Neuronal stem cell (in vitro differentiated cells): ENCODE measurements at regions not wholly inside any gene's neighbourhood (a gene's known extent, or its start where the extent isn't known, plus 50 kb on each side); places are given as distances from the start of the nearest gene placed in this dataset.

Experiments used
- DNase-seq: peaks from one replicate; pipeline ENCODE4 v3.0.0-alpha.2; 2013; ENCODE audit warnings: low spot score
- H2AFZ ChIP-seq: one replicate; pipeline ENCODE4 v1.6.1; 2013; ENCODE audit warnings: mild to moderate bottlenecking, low read length, inconsistent platforms
- H2AK5ac ChIP-seq: 2 replicates; pipeline ENCODE4 v1.6.1; 2013; ENCODE audit warnings: low read depth, mild to moderate bottlenecking, inconsistent platforms, low read length, moderate library complexity, mixed read lengths
- H2BK120ac ChIP-seq: 2 replicates; pipeline ENCODE4 v1.6.1; 2013; ENCODE audit warnings: low read depth, mild to moderate bottlenecking, inconsistent platforms, low read length, moderate library complexity, mixed read lengths
- H2BK12ac ChIP-seq: one replicate; pipeline ENCODE4 v1.6.1; 2013; ENCODE audit warnings: low read length, inconsistent platforms
- H2BK15ac ChIP-seq: 2 replicates; pipeline ENCODE4 v1.6.1; 2013; ENCODE audit warnings: mild to moderate bottlenecking, low read length, inconsistent platforms, mixed read lengths
- H2BK5ac ChIP-seq: one replicate; pipeline ENCODE4 v1.6.1; 2013; ENCODE audit warnings: inconsistent platforms, mild to moderate bottlenecking, low read length, moderate library complexity
- H3K14ac ChIP-seq: one replicate; pipeline ENCODE4 v1.6.1; 2013; ENCODE audit warnings: low read length, inconsistent platforms
- H3K18ac ChIP-seq: 2 replicates; pipeline ENCODE4 v1.6.1; 2013; ENCODE audit warnings: low read length, inconsistent platforms
- H3K23ac ChIP-seq: 2 replicates; pipeline ENCODE4 v1.6.1; 2013; ENCODE audit warnings: low read depth, mild to moderate bottlenecking, mixed read lengths, low read length, inconsistent platforms; ENCODE audit not compliant: poor library complexity
- H3K27ac ChIP-seq: replicated peaks from 3 replicates; pipeline ENCODE4 v1.5.1; 2013; ENCODE audit warnings: low read length, inconsistent platforms
- H3K27me3 ChIP-seq, 3 experiments: 2 replicates each; pipeline ENCODE4 v1.6.1; 2013; ENCODE audit warnings: low read length in 3 of 3, mild to moderate bottlenecking in 2 of 3, inconsistent platforms in 1 of 3, low read depth in 1 of 3, mixed read lengths in 1 of 3, moderate library complexity in 1 of 3; ENCODE audit not compliant: control insufficient read depth in 3 of 3, insufficient read depth in 3 of 3
- H3K36me3 ChIP-seq, 2 donors: replicated peaks in 1 of 2; 2 replicates each; pipeline ENCODE4 v1.6.1; 2013; ENCODE audit warnings: low read length in 2 of 2; ENCODE audit not compliant: control insufficient read depth in 2 of 2, insufficient read depth in 2 of 2
- H3K4ac ChIP-seq: 2 replicates; pipeline ENCODE4 v1.6.1; 2013; ENCODE audit warnings: inconsistent platforms, mild to moderate bottlenecking, low read length, moderate library complexity
- H3K4me1 ChIP-seq, 2 donors: 1 replicate in 1 of 2; 2 replicates in 1 of 2; pipeline ENCODE4 v1.6.1; 2013; ENCODE audit warnings: low read length in 2 of 2, low read depth in 1 of 2; ENCODE audit not compliant: control insufficient read depth in 2 of 2, insufficient read depth in 1 of 2
- H3K4me2 ChIP-seq: one replicate; pipeline ENCODE4 v1.6.1; 2013; ENCODE audit warnings: mild to moderate bottlenecking, low read length, inconsistent platforms; ENCODE audit not compliant: insufficient read depth, poor library complexity, severe bottlenecking
- H3K4me3 ChIP-seq, 2 donors: 2 replicates each; pipeline ENCODE4 v1.5.1; 2013; ENCODE audit warnings: low read length in 2 of 2, mild to moderate bottlenecking in 2 of 2, inconsistent platforms in 1 of 2, moderate library complexity in 1 of 2
- H3K79me1 ChIP-seq: one replicate; pipeline ENCODE4 v1.6.1; 2013; ENCODE audit warnings: low read depth, mild to moderate bottlenecking, inconsistent platforms, low read length, moderate library complexity
- H3K9ac ChIP-seq: one replicate; pipeline ENCODE4 v1.6.1; 2013; ENCODE audit warnings: mild to moderate bottlenecking, low read depth, low read length, inconsistent platforms; ENCODE audit not compliant: poor library complexity
- H3K9me3 ChIP-seq, 2 donors: replicated peaks in 1 of 2; 2 replicates each; pipeline versions ENCODE3 to v1.6.1; 2013; ENCODE audit warnings: low read length in 2 of 2, mild to moderate bottlenecking in 2 of 2, inconsistent platforms in 1 of 2, low read depth in 1 of 2, mixed read lengths in 1 of 2, moderate library complexity in 1 of 2; ENCODE audit not compliant: control insufficient read depth in 2 of 2, insufficient read depth in 1 of 2
- H4K8ac ChIP-seq: one replicate; pipeline ENCODE4 v1.6.1; 2013; ENCODE audit warnings: low read depth, mild to moderate bottlenecking, inconsistent platforms, low read length, moderate library complexity
- H4K91ac ChIP-seq: one replicate; pipeline ENCODE4 v1.6.1; 2013; ENCODE audit warnings: low read length, low read depth, mild to moderate bottlenecking, inconsistent platforms; ENCODE audit not compliant: poor library complexity
- WGBS, 2 donors: extraction: QIAGEN DNeasy Blood & Tissue Kit; methylation state at CpG; one replicate each; pipeline ENCODE4 v1.1.7; 2013; ENCODE audit warnings: missing lambda C conversion rate in 2 of 2, mixed read lengths in 1 of 2; ENCODE audit not compliant: insufficient read length in 2 of 2, insufficient replicate concordance in 1 of 2; ENCODE audit errors: extremely low coverage in 2 of 2; 5-methylcytosine and 5-hydroxymethylcytosine counted together

DNA sequence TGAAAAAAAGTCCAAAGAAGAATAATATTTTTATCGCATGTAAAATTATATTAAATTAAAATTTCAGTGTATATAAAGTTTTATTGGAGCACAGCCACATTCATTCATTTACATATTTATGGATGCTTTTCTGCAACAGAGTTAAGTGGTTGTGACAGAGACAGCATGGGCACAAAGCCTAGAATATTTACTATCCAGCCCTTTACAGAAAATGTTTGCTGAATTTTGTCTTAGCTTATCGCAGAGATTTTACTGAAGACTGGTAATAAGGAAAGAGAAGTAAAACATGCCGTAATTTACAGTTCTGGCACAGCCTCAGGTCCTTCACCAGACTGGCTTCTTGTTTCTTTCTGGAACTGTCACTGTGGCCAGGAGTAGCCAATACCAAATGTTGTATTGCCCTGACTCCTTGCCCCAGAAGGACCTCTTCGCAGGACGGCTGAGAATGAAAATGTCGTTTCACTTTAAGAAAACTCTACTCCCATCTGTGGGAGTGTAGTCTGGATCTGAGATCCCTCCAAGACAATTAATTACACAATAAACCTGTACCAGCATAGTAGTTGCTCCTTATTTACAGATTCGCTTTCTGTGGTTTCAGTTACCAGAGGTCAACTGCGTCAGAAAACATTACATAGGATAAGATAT is 94.9 kb upstream of the GOT2 start:
- no peak overlapping the region for H3K9ac ChIP-seq
- no peak overlapping the region for H2BK120ac ChIP-seq
- H3K14ac ChIP-seq, result no peak overlapping the region
- no peak overlapping the region for H3K4ac ChIP-seq
- no peaks in the 10 kb centered on the region for H3K79me1 ChIP-seq
- no peak overlapping the region for H4K8ac ChIP-seq
- H3K36me3 ChIP-seq, result no peaks in the 10 kb centered on the region
- no peak overlapping the region for H2BK12ac ChIP-seq
- no CpG with 5 or more reads among the region's 8 CpGs for WGBS, 2 donors
- H4K91ac ChIP-seq, result no peak overlapping the region
- no peak overlapping the region for H3K27ac ChIP-seq
- no peak overlapping the region for H3K23ac ChIP-seq
- no peak for DNase-seq
- no peak overlapping the region for H2AFZ ChIP-seq
- H3K4me1 ChIP-seq, result peaks cover 0 to 2% of the 10 kb centered on the region in 2 donors
- no peaks in the 10 kb centered on the region for H3K9me3 ChIP-seq
- H3K27me3 ChIP-seq, result no peaks in the 10 kb centered on the region
- no peak overlapping the region for H2AK5ac ChIP-seq
- no peak overlapping the region for H2BK15ac ChIP-seq
- no peak overlapping the region for H3K4me2 ChIP-seq
- no peak overlapping the region for H2BK5ac ChIP-seq
- H3K18ac ChIP-seq, result no peak overlapping the region
- no peak overlapping the region for H3K4me3 ChIP-seq

DNA sequence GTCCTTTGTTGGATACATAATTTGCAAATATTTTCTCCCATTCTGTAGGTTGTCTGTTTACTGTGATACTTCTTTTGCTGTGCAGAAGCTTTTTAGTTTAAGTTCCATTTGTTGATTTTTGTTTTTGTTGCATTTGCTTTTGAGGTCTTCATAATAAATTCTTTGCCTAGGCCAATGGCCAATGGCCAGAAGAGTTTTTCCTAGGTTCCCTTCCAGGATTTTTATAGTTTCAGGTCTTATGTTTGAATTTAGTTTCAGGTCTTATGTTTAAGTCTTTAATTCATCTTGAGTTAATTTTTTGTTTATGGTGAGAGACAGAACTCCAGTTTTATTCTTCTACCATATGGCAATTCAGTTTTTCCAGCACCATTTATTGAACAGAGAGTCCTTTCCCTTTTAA is 90.1 kb upstream of the GOT2 start:
- no peak overlapping the region for H2AK5ac ChIP-seq

DNA sequence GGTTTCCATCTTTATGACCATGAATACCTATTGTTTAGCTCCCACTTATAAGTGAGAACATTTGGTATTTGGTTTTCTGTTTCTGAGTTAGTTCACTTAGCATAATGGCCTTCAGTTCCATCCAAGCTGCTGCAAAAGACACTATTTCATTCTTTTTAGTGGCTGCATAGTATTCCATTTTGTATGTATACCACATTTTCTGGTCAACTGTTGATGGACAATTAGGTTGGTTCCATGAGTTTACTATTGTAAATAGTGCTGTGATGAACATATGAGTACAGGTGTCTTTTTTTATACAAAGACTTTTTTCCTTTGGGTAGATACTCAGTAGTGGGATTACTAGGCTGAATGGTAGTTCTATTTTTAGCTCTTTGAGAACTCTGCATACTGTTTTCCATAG is 87.8 kb upstream of the GOT2 start:
- no peak overlapping the region for H3K14ac ChIP-seq
- H3K4me3 ChIP-seq, result no peak overlapping the region
- no peak overlapping the region for H3K4ac ChIP-seq
- no peak overlapping the region for H3K4me2 ChIP-seq
- no peaks in the 10 kb centered on the region for H3K36me3 ChIP-seq
- H3K23ac ChIP-seq, result no peak overlapping the region
- H2AK5ac ChIP-seq, result no peak overlapping the region
- no peaks in the 10 kb centered on the region for H3K79me1 ChIP-seq
- no peaks in the 10 kb centered on the region for H3K9me3 ChIP-seq
- no peak overlapping the region for H2BK12ac ChIP-seq
- no peak overlapping the region for H2BK5ac ChIP-seq
- no peak overlapping the region for H4K8ac ChIP-seq
- H3K4me1 ChIP-seq, result no peaks in the 10 kb centered on the region
- no peak for DNase-seq
- no peak overlapping the region for H2BK15ac ChIP-seq
- H4K91ac ChIP-seq, result no peak overlapping the region
- H2BK120ac ChIP-seq, result no peak overlapping the region
- no peak overlapping the region for H2AFZ ChIP-seq
- H3K9ac ChIP-seq, result no peak overlapping the region
- no peak overlapping the region for H3K27ac ChIP-seq
- H3K27me3 ChIP-seq, result no peaks in the 10 kb centered on the region
- no peak overlapping the region for H3K18ac ChIP-seq

More for the DNA sequence above, 90.1 kb upstream of the GOT2 start:
- Histone ChIP-seq H2BK15ac (no peak overlapping the region), H2BK120ac (no peak overlapping the region), H4K8ac (no peak overlapping the region), H3K18ac (no peak overlapping the region), H3K4ac (no peak overlapping the region), H3K36me3 (no peaks in the 10 kb centered on the region), H3K4me3 (no peak overlapping the region), H3K14ac (no peak overlapping the region), H3K9me3 (no peaks in the 10 kb centered on the region), H3K4me1 (peaks cover 0 to 2% of the 10 kb centered on the region in 2 donors), H3K27ac (no peak overlapping the region), H3K27me3 (no peaks in the 10 kb centered on the region), H3K4me2 (no peak overlapping the region), H2BK12ac (no peak overlapping the region), H3K9ac (no peak overlapping the region), H2AFZ (no peak overlapping the region), H3K23ac (no peak overlapping the region), H4K91ac (no peak overlapping the region), H2BK5ac (no peak overlapping the region), H3K79me1 (no peaks in the 10 kb centered on the region)
- DNase-seq, result no peak

DNA sequence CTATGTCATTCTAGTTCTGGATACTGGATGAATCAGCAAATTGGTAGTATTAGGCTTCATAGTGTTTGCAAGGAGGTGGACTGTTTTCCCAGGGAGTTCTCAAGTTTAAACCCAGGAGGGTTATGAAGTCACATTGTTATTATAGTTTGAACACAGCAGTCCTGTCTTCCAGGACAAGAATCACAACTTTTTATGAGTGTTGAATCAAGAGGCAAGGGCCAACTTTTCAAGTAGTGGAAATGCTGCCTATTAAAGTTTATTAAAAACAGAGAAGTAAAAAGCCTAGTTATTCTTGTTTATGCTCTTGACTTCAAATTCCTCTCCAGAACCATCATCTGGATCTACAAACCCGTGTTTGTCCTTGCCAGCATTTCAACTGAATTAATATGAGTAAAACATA is 86.3 kb upstream of the GOT2 start:
- Histone ChIP-seq H3K27me3 (no peaks in the 10 kb centered on the region), H3K18ac (no peak overlapping the region), H2AK5ac (no peak overlapping the region), H2BK12ac (no peak overlapping the region), H3K4me3 (no peak overlapping the region), H3K9ac (no peak overlapping the region), H3K4me1 (no peaks in the 10 kb centered on the region), H4K91ac (no peak overlapping the region), H2BK15ac (no peak overlapping the region), H2BK120ac (no peak overlapping the region), H2AFZ (no peak overlapping the region), H3K4me2 (no peak overlapping the region), H3K9me3 (no peaks in the 10 kb centered on the region), H3K23ac (no peak overlapping the region), H4K8ac (no peak overlapping the region), H3K14ac (no peak overlapping the region), H3K36me3 (no peaks in the 10 kb centered on the region), H2BK5ac (no peak overlapping the region), H3K79me1 (no peaks in the 10 kb centered on the region), H3K4ac (no peak overlapping the region), H3K27ac (no peak overlapping the region)
- no CpG with 5 or more reads among the region's 1 CpG for WGBS, 2 donors
- DNase-seq, result no peak
